GM12873 (cell line): ENCODE measurements at regions not wholly inside any gene's neighbourhood (a gene's known extent, or its start where the extent isn't known, plus 50 kb on each side); places are given as distances from the start of the nearest gene placed in this dataset.

Experiments
- CTCF ChIP-seq: IDR thresholded peaks from 2 replicates; pipeline ENCODE4 v1.5.1; 2012; ENCODE audit warnings: low read depth, mild to moderate bottlenecking, moderate library complexity, low read length, control low read depth; ENCODE audit not compliant: insufficient read depth; ENCODE audit errors: missing control alignments

- TF ChIP-seq CTCF = no peak
These were observed 881.1 kb downstream of the EPHA7 start for GRCh38 chr6:92538275-92538674.

GRCh38 chr6:92534109-92534508 lies 885.2 kb downstream of the EPHA7 start:
- TF ChIP-seq CTCF = no peak

GRCh38 chr6:92522589-92522988 lies 896.8 kb downstream of the EPHA7 start:
- TF ChIP-seq CTCF = no peak

- no peak for TF ChIP-seq CTCF
These were observed 897.8 kb downstream of the EPHA7 start for GRCh38 chr6:92521553-92521952.

GRCh38 chr6:92510137-92510536 lies 909.2 kb downstream of the EPHA7 start:
- no peak for TF ChIP-seq CTCF

GRCh38 chr6:92507552-92507951 lies 911.8 kb downstream of the EPHA7 start:
- no peak for TF ChIP-seq CTCF

- TF ChIP-seq CTCF = no peak
These were observed 914.9 kb downstream of the EPHA7 start for GRCh38 chr6:92504509-92504908.
